ENCODE measurements at regions not wholly inside any gene's neighbourhood (a gene's known extent, or its start where the extent isn't known, plus 50 kb on each side); places are given as distances from the start of the nearest gene placed in this dataset.

DNA sequence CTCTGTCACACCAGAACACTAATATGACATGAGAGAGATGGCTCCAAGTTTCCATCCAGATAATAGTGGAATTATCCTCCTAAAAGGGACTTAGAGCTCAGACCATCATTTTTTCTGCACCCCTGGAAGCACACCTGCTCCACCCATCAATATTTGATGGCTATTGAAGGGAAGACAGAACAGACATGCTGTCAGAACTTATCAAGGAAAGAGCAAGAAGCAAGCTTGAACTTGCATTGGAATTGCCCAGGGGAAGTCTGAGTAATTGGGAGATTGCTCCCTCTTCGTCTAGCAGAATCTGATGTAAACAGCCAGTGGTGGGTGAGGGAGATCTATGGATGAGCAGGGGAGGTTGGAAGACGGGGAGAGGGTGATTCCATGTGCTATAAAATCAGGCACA is 874.4 kb upstream of the TENM4 start:
- no peak overlapping the region for H2BK20ac ChIP-seq (ENCODE audit: low read depth, low read length)
- no peak overlapping the region for H3K23ac ChIP-seq (ENCODE audit: low read depth, low read length)
- no peaks in the 10 kb centered on the region for H3K36me3 ChIP-seq (ENCODE audit: control insufficient read depth, insufficient read depth, low read length)
- no peak overlapping the region for H3K27ac ChIP-seq (ENCODE audit: insufficient read depth, low read length)
- no peak overlapping the region for H3K9ac ChIP-seq (ENCODE audit: low read depth, low read length)
- no peak overlapping the region for H3K14ac ChIP-seq (replicated peaks; ENCODE audit: low read depth, low read length)
- no peak overlapping the region for H3K4me3 ChIP-seq (ENCODE audit: insufficient read depth, low read depth, low read length)
- H4K91ac ChIP-seq (ENCODE audit: insufficient read depth, low read depth, low read length), result no peak overlapping the region
- no peak for DNase-seq
- ATAC-seq (ENCODE audit: low read depth), result no peak
- no peak overlapping the region for H4K8ac ChIP-seq (ENCODE audit: low read depth in 2 of 2, low read length in 2 of 2)
- dilution Hi-C loops (cut with HindIII; ENCODE audit: low sequenced_read_pairs, unreplicated experiment) (no loop called here), intact Hi-C loops (cut with micrococcal nuclease) (no loop called here), in situ Hi-C loops (cut with MboI; ENCODE audit: low sequenced_read_pairs) (no loop called here)
- WGBS, 2 experiments (ENCODE audit: extremely low coverage in 2 of 2, insufficient read length in 1 of 2), result 20% methylated on average over 1 of the region's 2 CpGs; no CpG with 5 or more reads in 1 of the 2 experiments
- no peaks in the 10 kb centered on the region for H3K9me3 ChIP-seq (ENCODE audit: control insufficient read depth, insufficient read depth, low read length)
- H3K9me1 ChIP-seq (ENCODE audit: insufficient read depth, low read length), result no peaks in the 10 kb centered on the region
- H3K18ac ChIP-seq (ENCODE audit: low read depth, low read length), result no peak overlapping the region
- H3K79me1 ChIP-seq (ENCODE audit: low read depth in 1 of 2, low read length in 2 of 2), result no peaks in the 10 kb centered on the region
- no peak overlapping the region for H2AK5ac ChIP-seq (ENCODE audit: low read depth, low read length)
- no peaks in the 10 kb centered on the region; the same call in 1 of the 2 replicates for H3K27me3 ChIP-seq (ENCODE audit: control insufficient read depth, insufficient read depth, low read length)
- ChIA-PET POLR2A (ENCODE audit: unreplicated experiment) (no interaction called here), CTCF (no interaction called here)
- no peak overlapping the region for H2BK5ac ChIP-seq (ENCODE audit: low read depth, low read length, poor library complexity, severe bottlenecking)
- H3K56ac ChIP-seq (ENCODE audit: extremely low read depth, insufficient read depth, low read length), result no peak overlapping the region
- H2BK15ac ChIP-seq (ENCODE audit: low read depth, low read length), result no peak overlapping the region
- H2AFZ ChIP-seq (replicated peaks; ENCODE audit: low read length, poor library complexity), result no peak overlapping the region
- no peaks in the 10 kb centered on the region for H3K4me1 ChIP-seq (ENCODE audit: control insufficient read depth, insufficient read depth, low read length)
- H3K4ac ChIP-seq (ENCODE audit: low read depth, low read length), result no peak overlapping the region
- TF ChIP-seq BHLHE40 (IDR thresholded peaks at IDR 0.05; ENCODE audit: low read depth, low read length) (no peak), RAD21 (IDR thresholded peaks at IDR 0.05; ENCODE audit: low read length) (no peak), MXI1 (IDR thresholded peaks at IDR 0.05; ENCODE audit: borderline replicate concordance, low read depth, low read length) (no peak), ELK1 (IDR thresholded peaks at IDR 0.05; ENCODE audit: borderline replicate concordance, low read depth, low read length) (no peak), FOS (IDR thresholded peaks at IDR 0.05; ENCODE audit: low read depth, low read length) (no peak), CHD1 (IDR thresholded peaks at IDR 0.05; ENCODE audit: low read depth, low read length) (no peak)
- no peak overlapping the region for H3K4me2 ChIP-seq (ENCODE audit: low read depth, low read length)
- H4K5ac ChIP-seq (ENCODE audit: low read depth, low read length), result no peak overlapping the region
- H2BK120ac ChIP-seq (ENCODE audit: low read depth, low read length), result no peak overlapping the region
- no peak overlapping the region for H2AK9ac ChIP-seq (replicated peaks; ENCODE audit: low read depth, low read length, poor library complexity)
- BruUV-seq (replicated peaks), result no TSS peak
- no peaks in the 10 kb centered on the region for H4K20me1 ChIP-seq (ENCODE audit: insufficient read depth, low read length)
